GM18505 (cell line): ENCODE measurements at regions not wholly inside any gene's neighbourhood (a gene's known extent, or its start where the extent isn't known, plus 50 kb on each side); places are given as distances from the start of the nearest gene placed in this dataset.

ENCODE experiments used
- ATAC-seq: cut with Tn5 transposase; IDR thresholded peaks from one replicate; pipeline ENCODE4 v1.9.1; 2021; ENCODE audit not compliant: unreplicated experiment
- POLR2A ChIP-seq: IDR thresholded peaks from 4 replicates; pipeline ENCODE4 v1.6.1; 2011; ENCODE audit warnings: borderline replicate concordance; ENCODE audit not compliant: insufficient read depth, insufficient read length; ENCODE audit errors: extremely low read depth

- no peak for ATAC-seq
- no peak for TF ChIP-seq POLR2A
Observed at GRCh38 chr9:135254176-135255032, 166.9 kb downstream of the OLFM1 start.

GRCh38 chr9:135255033-135255840 lies 167.8 kb downstream of the OLFM1 start:
- TF ChIP-seq POLR2A, result no peak
- no peak for ATAC-seq

GRCh38 chr9:135255841-135256580 lies 168.5 kb downstream of the OLFM1 start:
- TF ChIP-seq POLR2A, result no peak
- ATAC-seq, result no peak

GRCh38 chr9:135256581-135257354 lies 169.3 kb downstream of the OLFM1 start:
- no peak for TF ChIP-seq POLR2A
- no peak for ATAC-seq

GRCh38 chr9:135258461-135258860 lies 171.0 kb downstream of the OLFM1 start:
- TF ChIP-seq POLR2A, result no peak
- ATAC-seq, result no peak

- no peak for TF ChIP-seq POLR2A
- ATAC-seq, result no peak
Observed at GRCh38 chr9:135259273-135259672, 171.8 kb downstream of the OLFM1 start.

GRCh38 chr9:135260221-135261180 lies 173.0 kb downstream of the OLFM1 start:
- no peak for ATAC-seq
- TF ChIP-seq POLR2A, result no peak

GRCh38 chr9:135262248-135262647 lies 174.8 kb downstream of the OLFM1 start:
- TF ChIP-seq POLR2A, result no peak

GRCh38 chr9:135263511-135263910 lies 176.0 kb downstream of the OLFM1 start:
- ATAC-seq, result no peak

More at GRCh38 chr9:135262248-135262647, 174.8 kb downstream of the OLFM1 start:
- no peak for ATAC-seq

GRCh38 chr9:135265931-135266330 lies 178.5 kb downstream of the OLFM1 start:
- no peak for TF ChIP-seq POLR2A
- no peak for ATAC-seq

More at GRCh38 chr9:135263511-135263910, 176.0 kb downstream of the OLFM1 start:
- no peak for TF ChIP-seq POLR2A

GRCh38 chr9:135267191-135267809 lies 179.8 kb downstream of the OLFM1 start:
- no peak for ATAC-seq
- TF ChIP-seq POLR2A, result no peak

GRCh38 chr9:135268031-135268430 lies 180.6 kb downstream of the OLFM1 start:
- TF ChIP-seq POLR2A, result no peak
- ATAC-seq, result no peak

GRCh38 chr9:135268981-135269380 lies 181.5 kb downstream of the OLFM1 start:
- no peak for TF ChIP-seq POLR2A
- no peak for ATAC-seq
